Endodermal cell (in vitro differentiated cells): ENCODE measurements at regions not wholly inside any gene's neighbourhood (a gene's known extent, or its start where the extent isn't known, plus 50 kb on each side); places are given as distances from the start of the nearest gene placed in this dataset.

ENCODE experiments used
- DNase-seq: peaks from one replicate; pipeline ENCODE4 v3.0.0-alpha.2; 2017
- H3K27ac ChIP-seq: 2 replicates; pipeline ENCODE4 v1.5.1; 2013; ENCODE audit warnings: mild to moderate bottlenecking, low read depth, low read length, moderate library complexity
- H3K27me3 ChIP-seq: 2 replicates; pipeline ENCODE4 v1.6.1; 2013; ENCODE audit warnings: mild to moderate bottlenecking, low read length, moderate library complexity; ENCODE audit not compliant: insufficient read depth, control insufficient read depth, poor library complexity, severe bottlenecking
- H3K36me3 ChIP-seq: 2 replicates; pipeline ENCODE4 v1.7.0; 2013; ENCODE audit warnings: mild to moderate bottlenecking, low read length, moderate library complexity; ENCODE audit not compliant: control insufficient read depth, insufficient read depth
- H3K4me1 ChIP-seq: one replicate; pipeline ENCODE4 v1.7.0; 2013; ENCODE audit warnings: low read length; ENCODE audit not compliant: control insufficient read depth, insufficient read depth
- H3K4me3 ChIP-seq: 2 replicates; pipeline ENCODE4 v1.5.1; 2013; ENCODE audit warnings: mild to moderate bottlenecking, low read length, moderate library complexity
- H3K9ac ChIP-seq: 2 replicates; pipeline ENCODE4 v1.6.1; 2013; ENCODE audit warnings: mild to moderate bottlenecking, low read length, moderate library complexity; ENCODE audit not compliant: poor library complexity, severe bottlenecking; ENCODE audit errors: extremely low read depth
- H3K9me3 ChIP-seq: 2 replicates; pipeline ENCODE4 v1.6.1; 2013; ENCODE audit warnings: mild to moderate bottlenecking, low read length, moderate library complexity; ENCODE audit not compliant: control insufficient read depth
- H3K27ac Mint-ChIP-seq: 2 replicates; pipeline ENCODE4 v1.8.0; 2020; ENCODE audit warnings: mixed read lengths
- H3K27me3 Mint-ChIP-seq: 2 replicates; pipeline ENCODE4 v1.8.0; 2021; ENCODE audit warnings: mild to moderate bottlenecking, mixed read lengths; ENCODE audit not compliant: insufficient read depth
- H3K36me3 Mint-ChIP-seq: 2 replicates; pipeline ENCODE4 v1.8.0; 2020; ENCODE audit warnings: low read depth, mixed read lengths
- H3K4me1 Mint-ChIP-seq: 2 replicates; pipeline ENCODE4 v1.8.0; 2020; ENCODE audit warnings: mixed read lengths
- H3K4me3 Mint-ChIP-seq: 2 replicates; pipeline ENCODE4 v1.8.0; 2020; ENCODE audit warnings: mild to moderate bottlenecking, moderate library complexity, mixed read lengths
- H3K9me3 Mint-ChIP-seq: 2 replicates; pipeline ENCODE4 v1.8.0; 2020; ENCODE audit warnings: mild to moderate bottlenecking, mixed read lengths
- CTCF ChIP-seq: fragments of 200-600 bp; sonication (generic); conservative IDR thresholded peaks from 2 replicates; pipeline ENCODE4 v1.5.0; 2021; ENCODE audit warnings: antibody characterized with exemption, mild to moderate bottlenecking
- WGBS, 2 experiments: methylation state at CpG; one replicate each; pipeline versions ENCODE4 v1.1.5 to v1.1.7; 2013; ENCODE audit warnings: missing lambda C conversion rate in 2 of 2, mixed read lengths in 1 of 2; ENCODE audit not compliant: insufficient coverage in 1 of 2, insufficient read length in 1 of 2; 5-methylcytosine and 5-hydroxymethylcytosine counted together

DNA sequence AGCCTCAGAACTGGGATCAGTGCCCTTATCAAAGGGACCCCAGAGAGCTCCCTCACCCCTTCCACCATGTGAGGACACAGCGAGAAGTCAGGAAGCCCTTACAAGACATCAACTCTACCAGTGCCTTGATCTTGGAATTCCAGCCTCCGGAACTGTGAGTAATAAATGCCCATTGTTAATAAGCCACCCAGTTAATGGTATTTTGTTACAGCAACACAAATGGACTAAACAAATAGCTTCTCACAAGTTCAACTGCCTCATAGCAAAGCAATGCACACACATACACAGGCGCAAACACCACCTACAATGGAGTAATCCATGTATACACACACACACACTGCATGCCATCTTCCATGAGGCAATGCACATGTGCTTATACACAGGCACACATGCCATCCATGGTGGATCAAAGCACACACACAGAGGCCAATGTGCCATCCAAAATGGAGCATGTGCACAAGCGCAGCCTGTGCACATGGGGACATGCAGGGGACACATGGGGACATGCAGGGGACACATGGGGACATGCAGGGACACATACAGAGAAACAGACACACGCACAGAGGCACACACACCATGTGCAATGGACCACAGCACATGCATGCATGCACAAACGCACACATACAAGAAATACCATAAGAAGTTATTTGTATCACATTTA is 137.6 kb upstream of the TBL1X start:
- WGBS, 2 experiments, result 80 to 92% methylated on average over 1 to 6 of the region's 6 CpGs
- TF ChIP-seq CTCF, result no peak
- no peak for DNase-seq
- peaks cover 1% of the 10 kb centered on the region for H3K36me3 Mint-ChIP-seq
- Histone ChIP-seq H3K27ac (no peak overlapping the region), H3K4me1 (no peaks in the 10 kb centered on the region), H3K27me3 (no peaks in the 10 kb centered on the region), H3K4me3 (no peak overlapping the region), H3K9me3 (no peaks in the 10 kb centered on the region), H3K36me3 (no peaks in the 10 kb centered on the region), H3K9ac (no peak overlapping the region)
- H3K27me3 Mint-ChIP-seq, result peaks cover 4% of the 10 kb centered on the region
- H3K27ac Mint-ChIP-seq, result no peak overlapping the region
- peaks cover 3% of the 10 kb centered on the region for H3K4me1 Mint-ChIP-seq
- H3K9me3 Mint-ChIP-seq, result peaks cover 49% of the 10 kb centered on the region
- H3K4me3 Mint-ChIP-seq, result no peak overlapping the region

GRCh38 chrX:9327747-9328145 is 137.1 kb upstream of the TBL1X start:
- Mint-ChIP-seq H3K9me3 (peaks cover 51% of the 10 kb centered on the region), H3K36me3 (peaks cover 1% of the 10 kb centered on the region), H3K4me3 (no peak overlapping the region), H3K27ac (no peak overlapping the region), H3K27me3 (peaks cover 4% of the 10 kb centered on the region), H3K4me1 (peaks cover 3% of the 10 kb centered on the region)
- Histone ChIP-seq H3K4me3 (no peak overlapping the region), H3K4me1 (no peaks in the 10 kb centered on the region), H3K27me3 (no peaks in the 10 kb centered on the region), H3K9ac (no peak overlapping the region), H3K27ac (no peak overlapping the region), H3K36me3 (no peaks in the 10 kb centered on the region), H3K9me3 (no peaks in the 10 kb centered on the region)
- DNase-seq, result no peak
- no peak for TF ChIP-seq CTCF
- WGBS, 2 experiments, result 90 to 93% methylated on average over 2 to 5 of the region's 5 CpGs

GRCh38 chrX:9329056-9329455 is 135.8 kb upstream of the TBL1X start:
- H3K36me3 Mint-ChIP-seq, result no peaks in the 10 kb centered on the region
- 91 to 100% methylated on average over 1 to 5 of the region's 5 CpGs for WGBS, 2 experiments
- H3K27ac Mint-ChIP-seq, result no peak overlapping the region
- H3K4me3 Mint-ChIP-seq, result no peak overlapping the region
- Histone ChIP-seq H3K27ac (no peak overlapping the region), H3K4me1 (no peaks in the 10 kb centered on the region), H3K9ac (no peak overlapping the region), H3K9me3 (no peaks in the 10 kb centered on the region), H3K27me3 (no peaks in the 10 kb centered on the region), H3K36me3 (no peaks in the 10 kb centered on the region), H3K4me3 (no peak overlapping the region)
- H3K4me1 Mint-ChIP-seq, result no peaks in the 10 kb centered on the region
- no peak for TF ChIP-seq CTCF
- H3K27me3 Mint-ChIP-seq, result peaks cover 2% of the 10 kb centered on the region
- H3K9me3 Mint-ChIP-seq, result peaks cover 53% of the 10 kb centered on the region
- DNase-seq, result no peak
